VCaP (cell line): ENCODE measurements at regions not wholly inside any gene's neighbourhood (a gene's known extent, or its start where the extent isn't known, plus 50 kb on each side); places are given as distances from the start of the nearest gene placed in this dataset.
"Not testable (repeated sequence)": the region's sequence is repeated elsewhere in the genome, so short reads cannot be mapped to it uniquely, and the experiment has no call there.

ENCODE experiments used
- H3K27ac ChIP-seq: fragments of 450-650 bp; 2 replicates; pipeline ENCODE4 v1.5.1; 2017
- CTCF ChIP-seq: fragments of 450-650 bp; conservative IDR thresholded peaks from 2 replicates; pipeline ENCODE4 v1.5.1; 2017; ENCODE audit warnings: mild to moderate bottlenecking, moderate library complexity

GRCh38 chr10:33703501-33704213 lies 369.2 kb upstream of the NRP1 start:
- TF ChIP-seq CTCF = no peak

GRCh38 chr10:33698033-33698432 lies 363.6 kb upstream of the NRP1 start:
- no peak overlapping the region for H3K27ac ChIP-seq
- TF ChIP-seq CTCF = no peak

More at GRCh38 chr10:33703501-33704213, 369.2 kb upstream of the NRP1 start:
- no peak overlapping the region for H3K27ac ChIP-seq

GRCh38 chr10:33697016-33697415 lies 362.5 kb upstream of the NRP1 start:
- no peak overlapping the region for H3K27ac ChIP-seq

GRCh38 chr10:33695536-33695935 lies 361.1 kb upstream of the NRP1 start:
- TF ChIP-seq CTCF = no peak

More at GRCh38 chr10:33697016-33697415, 362.5 kb upstream of the NRP1 start:
- no peak for TF ChIP-seq CTCF

GRCh38 chr10:33690536-33690935 lies 356.1 kb upstream of the NRP1 start:
- not testable (repeated sequence) for H3K27ac ChIP-seq

More at GRCh38 chr10:33695536-33695935, 361.1 kb upstream of the NRP1 start:
- no peak overlapping the region for H3K27ac ChIP-seq

- TF ChIP-seq CTCF = no peak
- no peak overlapping the region for H3K27ac ChIP-seq
These were observed 354.0 kb upstream of the NRP1 start for GRCh38 chr10:33688506-33688905.

- TF ChIP-seq CTCF = no peak
- H3K27ac ChIP-seq = no peak overlapping the region
These were observed 349.7 kb upstream of the NRP1 start for GRCh38 chr10:33684211-33684611.

GRCh38 chr10:33681595-33681994 lies 347.1 kb upstream of the NRP1 start:
- no peak overlapping the region for H3K27ac ChIP-seq
- TF ChIP-seq CTCF = no peak
